K562 (cell line): ENCODE measurements at regions not wholly inside any gene's neighbourhood (a gene's known extent, or its start where the extent isn't known, plus 50 kb on each side); places are given as distances from the start of the nearest gene placed in this dataset.

Experiments used
- ATAC-seq: fragments of 200-7000 bp; cut with Tn5 transposase; 3 replicates; pipeline ENCODE4 v1.9.1; 2020; ENCODE audit warnings: moderate library complexity
- BruUV-seq: library from RNA; stranded (reverse); fragments of 400-500 nt; replicated peaks from 2 replicates; lab custom pipeline; 2021; lab: Mats Ljungman, UMichigan
- CTCF ChIA-PET: fragments of 300-600 bp; formaldehyde crosslinking; extraction: SDS; loops from one replicate; lab custom pipeline; 2021; ENCODE audit warnings: low intra/inter-chr PET ratio; lab: Yijun Ruan, JAX
- POLR2A ChIA-PET: fragments of 300-600, 350-650 bp; sonication (Branson Sonifier 250); formaldehyde crosslinking; extraction: SDS; loops from one replicate; lab custom pipeline; 2021; ENCODE audit warnings: antibody characterized with exemption, inconsistent platforms; lab: Yijun Ruan, JAX
- DNase-seq, 4 experiments: peaks; one replicate each; pipeline versions ENCODE4 v3.0.0 to v3.0.0-alpha.2; 2011 to 2018; ENCODE audit warnings: low spot score in 3 of 4, mixed read lengths in 3 of 4; ENCODE audit errors: extremely low read depth in 1 of 4
- FAIRE-seq: peaks from 2 replicates; lab custom pipeline; 2011; peaks lifted over from hg19 to GRCh38; lab: Jason Lieb, UNC
- H2AFZ ChIP-seq: 2 replicates; pipeline ENCODE4 v1.6.0; 2011; ENCODE audit warnings: low read depth, low read length, control low read depth, inconsistent platforms
- H3K27ac ChIP-seq: fragments of 200-600 bp; 3 replicates; pipeline ENCODE4 v1.8.0; 2011; ENCODE audit warnings: low read depth, mild to moderate bottlenecking, control low read depth, inconsistent platforms, low read length, moderate library complexity, mixed read lengths; ENCODE audit errors: extremely low read depth
- H3K27me3 ChIP-seq, 2 experiments: fragments of 300-600 bp in 1 of 2; 2 replicates in 1 of 2; 3 replicates in 1 of 2; pipeline versions ENCODE4 v1.6.0 to v1.8.0; 2011; ENCODE audit warnings: inconsistent platforms in 2 of 2, low read length in 2 of 2, mild to moderate bottlenecking in 1 of 2, mixed read lengths in 1 of 2, moderate library complexity in 1 of 2; ENCODE audit not compliant: control insufficient read depth in 2 of 2, insufficient read depth in 2 of 2
- H3K36me3 ChIP-seq: fragments of 300-600 bp; 3 replicates; pipeline ENCODE4 v1.8.0; 2011; ENCODE audit warnings: mild to moderate bottlenecking, low read length, inconsistent platforms; ENCODE audit not compliant: control insufficient read depth, insufficient read depth
- H3K4me1 ChIP-seq, 2 experiments: fragments of 200-600 bp in 1 of 2; replicated peaks in 1 of 2; 2 replicates in 1 of 2; 3 replicates in 1 of 2; pipeline versions ENCODE4 v1.5.1 to v1.8.0; 2011; ENCODE audit warnings: inconsistent platforms in 2 of 2, low read length in 2 of 2, mild to moderate bottlenecking in 1 of 2, mixed read lengths in 1 of 2, moderate library complexity in 1 of 2; ENCODE audit not compliant: control insufficient read depth in 2 of 2, insufficient read depth in 2 of 2
- H3K4me2 ChIP-seq: 2 replicates; pipeline ENCODE4 v1.6.1; 2011; ENCODE audit warnings: low read length, control low read depth, inconsistent platforms, mixed read lengths; ENCODE audit not compliant: insufficient read depth
- H3K4me3 ChIP-seq: fragments of 200-600 bp; sonication (generic), shearing (Covaris generic); 2 replicates; pipeline ENCODE4 v1.5.1; 2016; ENCODE audit warnings: control low read depth, inconsistent platforms
- H3K79me2 ChIP-seq: fragments of 200-600 bp; 3 replicates; pipeline ENCODE4 v1.8.0; 2011; ENCODE audit warnings: low read length, inconsistent platforms; ENCODE audit not compliant: control insufficient read depth, insufficient read depth
- H3K9ac ChIP-seq, 2 experiments: 2 replicates each; pipeline versions ENCODE4 v1.6.0 to v1.6.1; 2011; ENCODE audit warnings: low read depth in 2 of 2, low read length in 2 of 2, control low read depth in 1 of 2, inconsistent platforms in 1 of 2, mild to moderate bottlenecking in 1 of 2, mixed read lengths in 1 of 2; ENCODE audit not compliant: insufficient read depth in 1 of 2
- H3K9me1 ChIP-seq: one replicate; pipeline ENCODE4 v1.6.0; 2011; ENCODE audit warnings: inconsistent platforms, mild to moderate bottlenecking, low read length, moderate library complexity; ENCODE audit not compliant: control insufficient read depth, insufficient read depth
- H3K9me3 ChIP-seq: replicated peaks from 2 replicates; pipeline ENCODE4 v1.5.1; 2011; ENCODE audit warnings: low read depth, low read length, inconsistent platforms; ENCODE audit not compliant: control insufficient read depth, insufficient read depth
- H4K20me1 ChIP-seq: replicated peaks from 2 replicates; pipeline ENCODE4 v1.6.1; 2011; ENCODE audit warnings: low read length, inconsistent platforms, mixed read lengths; ENCODE audit not compliant: control insufficient read depth, insufficient read depth
- AFF4 ChIP-seq: sonication (generic); formaldehyde crosslinking; IDR thresholded peaks from 2 replicates; pipeline ENCODE4 v1.8.0; 2023; ENCODE audit warnings: mild to moderate bottlenecking, missing genetic modification reagents
- E2F3 ChIP-seq: fragments of 250-450 bp; sonication (Bioruptor Pico); IDR thresholded peaks from 2 replicates; pipeline ENCODE4 v1.4.0; 2020; ENCODE audit warnings: mild to moderate bottlenecking
- GATA2 ChIP-seq: sonication (generic); formaldehyde crosslinking; IDR thresholded peaks from 2 replicates; pipeline ENCODE4 v1.4.0; 2020; ENCODE audit warnings: mild to moderate bottlenecking, missing genetic modification reagents
- HNRNPH1 ChIP-seq: fragments of 200-400 bp; formaldehyde crosslinking; optimal IDR thresholded peaks from 2 replicates; pipeline ENCODE3; 2017; ENCODE audit warnings: low read depth, mild to moderate bottlenecking, low read length, moderate library complexity
- IFI16 ChIP-seq: fragments of 250-450 bp; sonication (Bioruptor Pico); IDR thresholded peaks from 2 replicates; pipeline ENCODE4 v2.1.2; 2022; ENCODE audit warnings: mild to moderate bottlenecking, inconsistent platforms
- NKRF ChIP-seq: fragments of 450-650 bp; IDR thresholded peaks from 2 replicates; pipeline ENCODE4 v1.6.1; 2016; ENCODE audit warnings: borderline replicate concordance
- PBX2 ChIP-seq, 2 experiments: IDR thresholded peaks in 1 of 2; conservative IDR thresholded peaks in 1 of 2; 2 replicates each; pipeline ENCODE4 v1.6.1; 2016; ENCODE audit warnings: low read depth in 2 of 2, mild to moderate bottlenecking in 1 of 2, missing compliant biosample characterization in 1 of 2, missing genetic modification characterization in 1 of 2, moderate library complexity in 1 of 2
- SIRT6 ChIP-seq: IDR thresholded peaks from one replicate; pipeline ENCODE4 v1.6.1; 2012; ENCODE audit warnings: low read depth, mild to moderate bottlenecking, control low read depth, inconsistent platforms, low read length, moderate library complexity
- WHSC1 ChIP-seq: IDR thresholded peaks from one replicate; pipeline ENCODE4 v1.6.1; 2012; ENCODE audit warnings: low read length, control low read depth, inconsistent platforms
- ZFP36 ChIP-seq: fragments of 150-350 bp; IDR thresholded peaks from 2 replicates; pipeline ENCODE4 v1.6.1; 2018; ENCODE audit warnings: low read length, low read depth; ENCODE audit not compliant: partially characterized antibody
- WGBS: fragments of 100-300 bp; shearing (Covaris generic); methylation state at CpG from one replicate; pipeline ENCODE4 v1.1.6; 2016; ENCODE audit warnings: low coverage, mixed read lengths; ENCODE audit not compliant: insufficient coverage; ENCODE audit errors: missing lambda C conversion rate; 5-methylcytosine and 5-hydroxymethylcytosine counted together
- in situ Hi-C: fragments of 300-500 bp; cut with MboI; formaldehyde crosslinking; loops from 4 replicates; pipeline ENCODE4 v1.15.0; 2018; ENCODE audit warnings: inconsistent platforms, mixed read lengths
- intact Hi-C: fragments of 100-400 bp; cut with micrococcal nuclease; formaldehyde crosslinking; loops from 2 replicates; pipeline ENCODE4 v1.14.2; 2022
- TF ChIP-seq, protein P1 (sequence below): fragments of 250-450 bp; sonication (Bioruptor Pico); IDR thresholded peaks from 2 replicates; pipeline ENCODE4 v1.5.1; 2021; ENCODE audit warnings: mild to moderate bottlenecking

GRCh38 chr12:93214523-93215289, 163.0 kb upstream of the NUDT4 start:
- Histone ChIP-seq H3K27ac (no peak overlapping the region), H3K4me1 (no peaks in the 10 kb centered on the region; a peak in 1 of 5 replicates), H3K4me2 (no peak overlapping the region), H3K9me3 (no peaks in the 10 kb centered on the region), H2AFZ (no peak overlapping the region), H3K79me2 (no peaks in the 10 kb centered on the region), H3K36me3 (no peaks in the 10 kb centered on the region), H3K27me3 (no peaks in the 10 kb centered on the region), H4K20me1 (no peaks in the 10 kb centered on the region), H3K9ac (no peak overlapping the region), H3K9me1 (no peaks in the 10 kb centered on the region), H3K4me3 (no peak overlapping the region)
- in situ Hi-C loops (no loop called here), intact Hi-C loops (no loop called here)
- BruUV-seq = no TSS peak
- ChIA-PET POLR2A (interaction anchor here (0.6 to 1.0 kb wide), 4 partner anchors 9 to 170 kb away, joined by 3 to 4 read pairs (median 4); no protein-coding TSS in a partner anchor), CTCF (no interaction called here)
- ATAC-seq (no peak), FAIRE-seq (no peak), DNase-seq (no peak)
- 45% methylated on average over 4 of the region's 6 CpGs for WGBS
- TF ChIP-seq HNRNPH1 (no peak), ZFP36 (no peak), E2F3 (no peak), SIRT6 (no peak), GATA2 (CRISPR knock-in tag) (no peak), PBX2 (CRISPR knock-in tag; IDR thresholded peaks at IDR 0.05; ENCODE audit: low read depth) (no peak), PBX2 (tag; conservative IDR thresholded peaks at IDR 0.05; ENCODE audit: low read depth) (no peak), NKRF (no peak), AFF4 (no peak), IFI16 (no peak), WHSC1 (no peak)
- TF ChIP-seq, protein P1, sequence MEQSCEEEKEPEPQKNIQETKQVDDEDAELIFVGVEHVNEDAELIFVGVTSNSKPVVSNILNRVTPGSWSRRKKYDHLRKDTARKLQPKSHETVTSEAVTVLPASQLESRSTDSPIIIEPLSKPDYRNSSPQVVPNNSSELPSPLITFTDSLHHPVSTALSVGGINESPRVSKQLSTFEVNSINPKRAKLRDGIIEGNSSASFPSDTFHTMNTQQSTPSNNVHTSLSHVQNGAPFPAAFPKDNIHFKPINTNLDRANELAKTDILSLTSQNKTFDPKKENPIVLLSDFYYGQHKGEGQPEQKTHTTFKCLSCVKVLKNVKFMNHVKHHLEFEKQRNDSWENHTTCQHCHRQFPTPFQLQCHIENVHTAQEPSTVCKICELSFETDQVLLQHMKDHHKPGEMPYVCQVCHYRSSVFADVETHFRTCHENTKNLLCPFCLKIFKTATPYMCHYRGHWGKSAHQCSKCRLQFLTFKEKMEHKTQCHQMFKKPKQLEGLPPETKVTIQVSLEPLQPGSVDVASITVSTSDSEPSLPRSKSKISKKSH (CRISPR knock-in tag) = no peak
